CD4-positive, alpha-beta T cell treated with Interleukin-1 beta for 1 hour (primary cell): ENCODE measurements at regions not wholly inside any gene's neighbourhood (a gene's known extent, or its start where the extent isn't known, plus 50 kb on each side); places are given as distances from the start of the nearest gene placed in this dataset.
"Not testable (repeated sequence)": the region's sequence is repeated elsewhere in the genome, so short reads cannot be mapped to it uniquely, and the experiment has no call there.

Experiments
- DNase-seq, 2 donors: peaks; one replicate each; pipeline ENCODE4 v3.0.0-alpha.2; 2020 to 2022

- DNase-seq, result no peak
Observed at GRCh38 chrX:37904833-37905232, 57.5 kb upstream of the DYNLT3 start.

GRCh38 chrX:37905436-37906147 is 58.2 kb upstream of the DYNLT3 start:
- DNase-seq, result no peak

DNA sequence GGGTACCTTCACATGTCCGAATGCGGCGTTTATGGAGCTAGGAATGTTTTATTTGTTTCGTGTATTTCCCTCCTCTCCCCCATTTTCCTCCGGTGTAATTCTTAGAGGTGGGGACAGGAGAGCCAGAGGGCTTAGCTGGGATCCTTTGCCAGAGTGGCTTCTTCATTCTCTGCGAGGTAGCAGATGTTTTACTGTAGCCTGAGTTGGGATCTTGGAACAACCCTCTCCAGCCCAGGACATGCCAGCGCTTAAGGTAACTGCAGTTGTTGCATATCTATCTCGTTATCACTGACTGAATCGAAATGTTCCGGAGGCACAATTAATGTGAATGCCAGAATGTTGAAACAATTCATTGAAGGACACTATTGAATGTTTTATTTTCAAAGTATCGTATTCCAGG is 59.0 kb upstream of the DYNLT3 start:
- DNase-seq, result no peak

DNA sequence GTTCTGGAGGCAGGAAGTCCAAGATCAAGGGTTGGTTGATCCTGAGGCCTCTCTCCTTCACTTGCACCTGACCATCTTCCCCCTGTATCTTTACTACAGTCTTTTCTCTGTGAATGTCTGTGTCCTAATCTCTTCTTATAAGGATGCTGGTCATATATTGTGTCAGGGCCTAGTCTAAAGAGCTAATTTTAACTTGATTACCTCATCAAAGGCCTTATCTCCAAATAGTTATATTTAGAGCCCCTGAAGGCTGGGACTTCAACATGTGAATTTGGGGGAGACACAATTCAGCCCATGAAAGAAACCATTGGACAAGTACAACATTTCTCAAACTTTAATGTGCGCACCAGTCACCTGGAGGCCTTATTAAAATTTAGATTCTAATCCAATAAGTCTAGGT is 62.8 kb upstream of the DYNLT3 start:
- no peak for DNase-seq

DNA sequence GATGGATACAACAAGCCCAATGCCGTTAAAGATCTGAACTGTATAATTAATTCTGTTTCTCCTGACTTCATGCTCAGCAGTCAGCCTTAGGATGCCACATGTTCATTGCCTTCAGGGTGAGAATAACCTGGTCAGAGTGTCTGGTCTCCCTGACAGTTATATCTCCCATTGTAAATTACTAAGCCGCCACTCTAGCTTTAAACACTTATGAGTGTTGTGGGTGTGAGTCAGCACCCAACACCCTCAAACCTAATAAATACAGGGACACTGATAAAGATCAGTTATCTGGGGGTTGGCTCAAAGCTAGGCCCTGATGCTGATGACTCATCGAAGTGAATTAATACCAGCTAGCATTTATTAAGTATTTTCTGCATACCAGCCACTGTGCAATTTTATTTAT is 64.9 kb upstream of the DYNLT3 start:
- DNase-seq, result peak in 1 of 2 donors; percentile 0

GRCh38 chrX:37912777-37913176 is 65.4 kb upstream of the DYNLT3 start:
- no peak for DNase-seq

DNA sequence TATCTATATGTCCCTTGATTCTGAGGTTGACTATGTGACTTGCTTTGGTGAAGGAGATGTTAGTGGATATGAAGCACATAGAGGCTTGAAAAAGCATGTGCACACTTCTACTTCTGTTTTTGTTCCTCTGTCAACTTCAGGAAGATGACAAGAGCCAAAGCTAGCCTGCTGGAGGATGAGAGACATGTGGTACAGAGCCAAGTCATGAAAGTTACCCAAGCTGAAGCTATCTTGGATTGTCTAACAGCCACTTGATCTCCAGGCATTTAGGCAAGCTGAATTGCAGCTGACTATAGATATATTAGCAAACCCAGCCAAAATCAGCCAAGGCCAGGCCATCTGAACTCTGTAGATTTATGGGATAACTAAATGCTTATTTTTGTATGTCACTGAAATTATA is 70.8 kb upstream of the DYNLT3 start:
- no peak for DNase-seq

DNA sequence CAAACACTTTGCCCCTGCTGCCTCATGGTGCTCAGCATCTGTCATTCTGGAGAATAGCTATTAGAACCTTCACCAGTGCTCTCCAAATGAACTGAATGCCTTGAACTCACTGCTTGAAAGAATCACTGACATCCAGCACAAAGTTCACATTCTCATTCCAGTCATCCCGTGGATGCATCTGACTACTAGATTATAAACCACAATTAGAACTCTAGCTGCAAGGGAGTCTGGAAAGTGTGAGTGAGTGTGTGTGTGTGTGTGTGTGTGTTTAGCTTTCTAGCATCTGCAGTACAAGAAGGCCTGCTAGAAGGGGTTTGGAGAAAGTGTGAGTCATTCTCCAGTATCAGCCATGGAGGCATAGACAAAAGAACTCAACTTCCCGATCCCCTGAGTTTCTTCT is 71.3 kb upstream of the DYNLT3 start:
- DNase-seq, result no peak

- DNase-seq, result no peak
Observed at GRCh38 chrX:37921758-37922157, 74.4 kb upstream of the DYNLT3 start.

DNA sequence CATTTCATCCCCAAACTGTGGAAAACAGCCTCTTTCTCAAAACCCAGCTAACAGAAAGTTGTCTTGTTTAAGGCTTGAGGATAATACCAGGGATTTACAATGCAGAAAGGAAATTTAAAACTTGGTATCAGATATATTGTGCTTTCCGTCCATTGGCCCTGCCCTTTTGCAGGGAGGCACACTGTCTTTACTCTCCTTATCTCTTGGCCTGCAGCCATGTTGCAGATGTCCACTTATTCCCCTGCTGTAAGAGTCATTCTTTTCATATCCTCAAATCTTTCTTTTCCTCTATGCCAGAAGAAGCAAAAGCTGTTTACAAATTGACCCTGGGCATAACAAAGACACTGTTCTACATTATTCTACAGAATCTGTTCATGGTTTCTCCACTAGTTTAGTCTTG is 75.6 kb upstream of the DYNLT3 start:
- DNase-seq, result no peak

DNA sequence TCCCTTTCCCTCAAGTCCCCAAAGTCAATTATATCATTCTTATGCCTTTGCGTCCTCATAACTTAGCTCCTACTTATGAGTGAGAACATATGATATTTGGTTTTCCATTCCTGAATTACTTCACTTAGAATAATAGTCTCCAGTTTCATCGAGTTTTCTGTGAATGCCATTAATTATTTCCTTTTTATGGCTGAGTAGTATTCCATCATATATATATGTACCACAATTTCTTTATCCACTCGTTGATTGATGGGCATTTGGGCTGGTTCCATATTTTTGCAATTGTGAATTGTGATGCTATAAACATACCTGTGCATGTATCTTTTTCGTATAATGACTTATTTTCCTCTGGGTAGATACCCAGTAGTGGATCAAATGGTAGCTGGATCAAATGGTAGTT is 78.4 kb upstream of the DYNLT3 start:
- DNase-seq, result not testable (repeated sequence)

GRCh38 chrX:37926700-37927099 is 79.3 kb upstream of the DYNLT3 start:
- peak in 1 of 2 donors; percentile 14 for DNase-seq

DNA sequence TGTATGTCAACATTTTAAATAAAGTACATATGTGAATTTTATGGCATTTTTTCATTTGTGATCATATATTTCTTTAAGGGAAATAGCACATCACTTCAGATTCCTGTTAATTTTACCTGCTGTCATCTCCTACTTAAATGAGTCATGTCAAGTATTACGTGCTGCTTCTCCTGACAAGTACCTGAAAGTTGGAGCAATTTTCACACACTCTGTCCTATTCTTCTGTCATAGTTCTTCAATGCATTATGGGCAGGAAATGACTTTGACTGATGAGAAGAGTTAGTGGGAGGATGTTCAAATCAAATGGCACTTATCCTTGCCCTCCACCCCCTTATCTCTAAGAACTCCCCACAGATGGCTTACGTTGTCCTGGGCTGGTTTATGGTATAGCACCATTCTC is 64.2 kb upstream of the SYTL5 start:
- DNase-seq, result no peak

GRCh38 chrX:37943554-37944344 is 62.6 kb upstream of the SYTL5 start:
- no peak for DNase-seq

- DNase-seq, result no peak
Observed at GRCh38 chrX:37946197-37946596, 60.2 kb upstream of the SYTL5 start.

DNA sequence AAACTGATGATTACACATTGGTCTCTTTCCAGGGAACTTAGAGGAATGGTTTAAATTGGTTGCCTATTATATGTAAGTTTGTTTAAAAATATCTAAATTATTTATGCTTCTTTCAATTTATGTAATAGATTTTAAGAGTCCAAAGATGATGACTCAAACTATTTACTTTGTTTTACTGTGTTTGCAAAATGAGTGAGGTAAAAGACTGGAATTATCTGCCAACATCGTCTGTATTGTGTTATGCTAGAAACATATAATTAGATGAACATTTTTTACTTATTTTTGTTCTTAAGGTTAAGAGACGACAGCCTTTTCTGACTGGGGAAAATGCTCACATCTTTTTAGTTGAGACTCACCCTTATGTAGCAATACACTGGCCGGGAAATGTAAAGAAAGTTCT is 51.1 kb upstream of the SYTL5 start:
- DNase-seq, result no peak

DNA sequence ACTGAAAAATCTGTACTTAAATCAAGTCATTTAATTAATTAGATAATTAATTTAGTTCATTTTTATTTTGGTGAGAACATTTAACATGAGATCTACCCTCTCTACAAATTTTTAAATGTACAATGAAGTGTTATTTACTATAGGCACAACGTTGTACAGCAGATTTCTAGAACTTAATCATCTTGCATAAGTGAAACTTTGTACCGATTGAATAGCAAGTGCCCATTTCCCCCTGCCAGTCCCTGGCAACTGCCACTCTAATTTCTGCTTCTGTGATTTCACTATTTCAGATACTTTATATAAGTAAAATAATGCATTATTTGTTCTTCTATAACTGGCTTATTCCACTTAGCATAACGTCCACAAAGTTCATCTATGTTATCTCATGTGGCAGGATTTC is 50.1 kb upstream of the SYTL5 start:
- DNase-seq, result no peak
